ENCODE measurements at regions not wholly inside any gene's neighbourhood (a gene's known extent, or its start where the extent isn't known, plus 50 kb on each side); places are given as distances from the start of the nearest gene placed in this dataset.

- Histone ChIP-seq H2AFZ (ENCODE audit: insufficient read depth, low read depth, low read length, poor library complexity, severe bottlenecking) (no peak overlapping the region), H3K4me3 (replicated peaks in 1 of 3; ENCODE audit: low read depth in 2 of 3, low read length in 3 of 3) (no peak overlapping the region), H3K36me3 (replicated peaks in 1 of 2; ENCODE audit: control insufficient read depth in 1 of 2, insufficient read depth in 2 of 2, low read length in 2 of 2) (no peaks in the 10 kb centered on the region), H3K4me2 (replicated peaks; ENCODE audit: extremely low read depth, low read length, poor library complexity, severe bottlenecking) (no peak overlapping the region), H3K79me2 (ENCODE audit: insufficient read depth, low read length) (no peaks in the 10 kb centered on the region), H4K20me1 (ENCODE audit: insufficient read depth, low read length) (no peaks in the 10 kb centered on the region), H3K4me1 (ENCODE audit: control insufficient read depth in 1 of 2, insufficient read depth in 2 of 2, low read length in 2 of 2) (no peaks in the 10 kb centered on the region), H3K9ac (ENCODE audit: insufficient read depth, low read length, poor library complexity, severe bottlenecking) (no peak overlapping the region), H3K27ac (ENCODE audit: low read depth in 1 of 2, low read length in 2 of 2) (no peak overlapping the region), H3K27me3 (ENCODE audit: control insufficient read depth in 2 of 2, insufficient read depth in 2 of 2, low read length in 2 of 2) (no peaks in the 10 kb centered on the region), H3K9me3 (replicated peaks in 1 of 2; ENCODE audit: control insufficient read depth in 1 of 2, insufficient read depth in 1 of 2, low read length in 2 of 2) (no peaks in the 10 kb centered on the region)
- no peak overlapping the region for H3K27ac Mint-ChIP-seq
- WGBS (ENCODE audit: insufficient coverage), result 97% methylated on average over 5 of the region's 5 CpGs
- H3K4me1 Mint-ChIP-seq, result no peaks in the 10 kb centered on the region
- DNase-seq, result no peak
- no peak overlapping the region for H3K4me3 Mint-ChIP-seq
- peaks cover 0 to 3% (median 0%) of the 10 kb centered on the region in 3 donors for H3K27me3 Mint-ChIP-seq (ENCODE audit: low read depth in 3 of 3)
- no peaks in the 10 kb centered on the region for H3K36me3 Mint-ChIP-seq
- intact Hi-C loops (cut with micrococcal nuclease), result no loop called here
- H3K9me3 Mint-ChIP-seq, result peaks cover 0 to 9% (median 3%) of the 10 kb centered on the region in 7 donors
- TF ChIP-seq, protein P1, sequence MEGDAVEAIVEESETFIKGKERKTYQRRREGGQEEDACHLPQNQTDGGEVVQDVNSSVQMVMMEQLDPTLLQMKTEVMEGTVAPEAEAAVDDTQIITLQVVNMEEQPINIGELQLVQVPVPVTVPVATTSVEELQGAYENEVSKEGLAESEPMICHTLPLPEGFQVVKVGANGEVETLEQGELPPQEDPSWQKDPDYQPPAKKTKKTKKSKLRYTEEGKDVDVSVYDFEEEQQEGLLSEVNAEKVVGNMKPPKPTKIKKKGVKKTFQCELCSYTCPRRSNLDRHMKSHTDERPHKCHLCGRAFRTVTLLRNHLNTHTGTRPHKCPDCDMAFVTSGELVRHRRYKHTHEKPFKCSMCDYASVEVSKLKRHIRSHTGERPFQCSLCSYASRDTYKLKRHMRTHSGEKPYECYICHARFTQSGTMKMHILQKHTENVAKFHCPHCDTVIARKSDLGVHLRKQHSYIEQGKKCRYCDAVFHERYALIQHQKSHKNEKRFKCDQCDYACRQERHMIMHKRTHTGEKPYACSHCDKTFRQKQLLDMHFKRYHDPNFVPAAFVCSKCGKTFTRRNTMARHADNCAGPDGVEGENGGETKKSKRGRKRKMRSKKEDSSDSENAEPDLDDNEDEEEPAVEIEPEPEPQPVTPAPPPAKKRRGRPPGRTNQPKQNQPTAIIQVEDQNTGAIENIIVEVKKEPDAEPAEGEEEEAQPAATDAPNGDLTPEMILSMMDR (IDR thresholded peaks at IDR 0.05), result no peak
Observed at GRCh38 chr11:19579957-19580356, 132.7 kb upstream of the NAV2 start.

DNA sequence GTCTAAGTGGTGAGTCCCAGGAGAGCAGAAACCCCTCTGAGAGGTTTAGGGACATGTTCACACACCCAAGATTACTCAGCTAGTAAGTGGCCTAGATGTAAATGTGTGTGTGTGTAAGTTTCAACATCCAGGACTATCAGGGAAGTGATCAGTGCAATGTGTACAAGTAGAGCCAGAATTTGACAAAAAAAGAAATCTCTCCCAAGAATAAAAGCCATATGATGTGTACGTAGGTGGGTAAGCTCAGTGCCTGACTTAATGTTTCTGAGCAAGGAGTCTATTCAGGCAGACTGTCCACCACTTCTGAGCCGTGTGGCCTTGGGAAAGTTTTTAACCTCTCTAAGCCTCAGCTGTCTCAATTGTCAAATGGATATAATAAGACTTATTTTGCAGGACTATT lies 133.8 kb upstream of the NAV2 start:
- TF ChIP-seq, protein P1 (IDR thresholded peaks at IDR 0.05), result no peak
- Histone ChIP-seq H3K27me3 (ENCODE audit: control insufficient read depth in 2 of 2, insufficient read depth in 2 of 2, low read length in 2 of 2) (no peaks in the 10 kb centered on the region), H3K9me3 (replicated peaks in 1 of 2; ENCODE audit: control insufficient read depth in 1 of 2, insufficient read depth in 1 of 2, low read length in 2 of 2) (no peaks in the 10 kb centered on the region), H3K36me3 (replicated peaks in 1 of 2; ENCODE audit: control insufficient read depth in 1 of 2, insufficient read depth in 2 of 2, low read length in 2 of 2) (no peaks in the 10 kb centered on the region), H2AFZ (ENCODE audit: insufficient read depth, low read depth, low read length, poor library complexity, severe bottlenecking) (no peak overlapping the region), H3K4me3 (replicated peaks in 1 of 3; ENCODE audit: low read depth in 2 of 3, low read length in 3 of 3) (no peak overlapping the region), H3K79me2 (ENCODE audit: insufficient read depth, low read length) (no peaks in the 10 kb centered on the region), H3K9ac (ENCODE audit: insufficient read depth, low read length, poor library complexity, severe bottlenecking) (no peak overlapping the region), H3K4me1 (ENCODE audit: control insufficient read depth in 1 of 2, insufficient read depth in 2 of 2, low read length in 2 of 2) (no peaks in the 10 kb centered on the region), H3K27ac (ENCODE audit: low read depth in 1 of 2, low read length in 2 of 2) (no peak overlapping the region), H3K4me2 (replicated peaks; ENCODE audit: extremely low read depth, low read length, poor library complexity, severe bottlenecking) (no peak overlapping the region), H4K20me1 (ENCODE audit: insufficient read depth, low read length) (no peaks in the 10 kb centered on the region)
- peak overlapping the region in 1 of 7 donors; percentile 50 for H3K27ac Mint-ChIP-seq
- intact Hi-C loops (cut with micrococcal nuclease), result no loop called here
- H3K4me3 Mint-ChIP-seq, result no peak overlapping the region
- no CpG with 5 or more reads among the region's 2 CpGs for WGBS (ENCODE audit: insufficient coverage)
- no peaks in the 10 kb centered on the region for H3K36me3 Mint-ChIP-seq
- peaks cover 0 to 7% (median under 1%) of the 10 kb centered on the region in 7 donors for H3K9me3 Mint-ChIP-seq
- peaks cover 0 to 3% (median 0%) of the 10 kb centered on the region in 3 donors for H3K27me3 Mint-ChIP-seq (ENCODE audit: low read depth in 3 of 3)
- H3K4me1 Mint-ChIP-seq, result no peaks in the 10 kb centered on the region
- DNase-seq, result no peak
